H1 (cell line): ENCODE measurements at regions not wholly inside any gene's neighbourhood (a gene's known extent, or its start where the extent isn't known, plus 50 kb on each side); places are given as distances from the start of the nearest gene placed in this dataset.

Experiments used
- CTCF ChIA-PET: fragments of 300-600 bp; sonication (Branson Sonifier 250); formaldehyde crosslinking; loops from one replicate; lab custom pipeline; 2021; ENCODE audit not compliant: partially characterized antibody; lab: Charles Lee
- POLR2A ChIA-PET: fragments of 300-600 bp; sonication (Branson Sonifier 250); formaldehyde crosslinking; loops from one replicate; lab custom pipeline; 2021; ENCODE audit warnings: inconsistent platforms; ENCODE audit not compliant: partially characterized antibody; lab: Charles Lee
- DNase-seq, 2 experiments: peaks; one replicate each; pipeline versions ENCODE4 v3.0.0 to v3.0.0-alpha.2; 2010 to 2022; ENCODE audit warnings: low spot score in 2 of 2, low read depth in 1 of 2, mixed read lengths in 1 of 2
- FAIRE-seq: peaks from 2 replicates; lab custom pipeline; 2011; peaks lifted over from hg19 to GRCh38; lab: Jason Lieb, UNC
- H2AFZ ChIP-seq: 2 replicates; pipeline ENCODE4 v1.8.1; 2012; ENCODE audit warnings: low read length, inconsistent platforms
- H2AK5ac ChIP-seq: 2 replicates; pipeline ENCODE4 v1.6.1; 2013; ENCODE audit warnings: low read depth, low read length
- H2BK120ac ChIP-seq: replicated peaks from 2 replicates; pipeline ENCODE3; 2013; ENCODE audit warnings: low read depth, low read length, inconsistent platforms
- H2BK12ac ChIP-seq: 2 replicates; pipeline ENCODE4 v1.6.1; 2013; ENCODE audit warnings: low read depth, low read length
- H2BK15ac ChIP-seq: 2 replicates; pipeline ENCODE4 v1.6.1; 2013; ENCODE audit warnings: low read length
- H2BK20ac ChIP-seq: 2 replicates; pipeline ENCODE4 v1.6.1; 2013; ENCODE audit warnings: low read length
- H2BK5ac ChIP-seq: 2 replicates; pipeline ENCODE4 v1.6.1; 2013; ENCODE audit warnings: low read depth, low read length
- H3K14ac ChIP-seq: 2 replicates; pipeline ENCODE4 v1.6.1; 2013; ENCODE audit warnings: inconsistent platforms; ENCODE audit not compliant: insufficient read length
- H3K18ac ChIP-seq: 2 replicates; pipeline ENCODE4 v1.6.1; 2013; ENCODE audit warnings: low read length; ENCODE audit errors: extremely low read depth
- H3K23ac ChIP-seq: 2 replicates; pipeline ENCODE4 v1.6.1; 2013; ENCODE audit warnings: inconsistent platforms; ENCODE audit not compliant: insufficient read length
- H3K23me2 ChIP-seq: 2 replicates; pipeline ENCODE4 v1.6.1; 2013; ENCODE audit warnings: low read depth, low read length
- H3K27ac ChIP-seq: 2 replicates; pipeline ENCODE4 v1.6.1; 2011; ENCODE audit warnings: low read depth, low read length, inconsistent platforms
- H3K27me3 ChIP-seq, 4 experiments: replicated peaks in 1 of 4; 1 replicate in 1 of 4; 2 replicates in 3 of 4; pipeline versions ENCODE4 v1.6.1 to v1.8.1; 2011 to 2013; ENCODE audit warnings: low read length in 3 of 4, mild to moderate bottlenecking in 3 of 4, inconsistent platforms in 2 of 4, mixed read lengths in 2 of 4, moderate library complexity in 1 of 4; ENCODE audit not compliant: control insufficient read depth in 3 of 4, insufficient read depth in 3 of 4; ENCODE audit errors: extremely low read depth in 1 of 4
- H3K36me3 ChIP-seq, 4 experiments: 2 replicates each; pipeline versions ENCODE4 v1.6.1 to v1.8.1; 2011 to 2013; ENCODE audit warnings: mild to moderate bottlenecking in 4 of 4, low read length in 3 of 4, moderate library complexity in 2 of 4, control low read depth in 1 of 4, inconsistent platforms in 1 of 4; ENCODE audit not compliant: insufficient read depth in 4 of 4, control insufficient read depth in 2 of 4
- H3K4ac ChIP-seq: replicated peaks from 2 replicates; pipeline ENCODE3; 2013; ENCODE audit warnings: low read length, low read depth, mixed read lengths, inconsistent platforms; ENCODE audit not compliant: insufficient read length
- H3K4me1 ChIP-seq, 4 experiments: replicated peaks in 1 of 4; 1 replicate in 1 of 4; 2 replicates in 3 of 4; pipeline versions ENCODE4 v1.6.1 to v1.8.1; 2011 to 2013; ENCODE audit warnings: low read length in 3 of 4, inconsistent platforms in 2 of 4, mixed read lengths in 1 of 4; ENCODE audit not compliant: insufficient read depth in 4 of 4, control insufficient read depth in 3 of 4
- H3K4me2 ChIP-seq, 2 experiments: 2 replicates each; pipeline versions ENCODE4 v1.6.1 to v1.8.1; 2011 to 2013; ENCODE audit warnings: low read depth in 2 of 2, low read length in 2 of 2, control low read depth in 1 of 2, inconsistent platforms in 1 of 2, mild to moderate bottlenecking in 1 of 2; ENCODE audit not compliant: insufficient read depth in 1 of 2
- H3K4me3 ChIP-seq, 4 experiments: fragments of 200-600, 300-600 bp in 1 of 4; sonication (generic), shearing (Covaris generic), sonication (Bioruptor Twin) in 1 of 4; 2 replicates each; pipeline versions ENCODE4 v1.5.1 to v1.8.1; 2011 to 2016; ENCODE audit warnings: low read length in 4 of 4, low read depth in 3 of 4, control low read depth in 2 of 4, inconsistent platforms in 2 of 4, mild to moderate bottlenecking in 2 of 4, mixed read lengths in 1 of 4, moderate library complexity in 1 of 4; ENCODE audit not compliant: insufficient read depth in 2 of 4; ENCODE audit errors: extremely low read depth in 1 of 4
- H3K56ac ChIP-seq: replicated peaks from 2 replicates; pipeline ENCODE3; 2013; ENCODE audit warnings: low read depth, mild to moderate bottlenecking, mixed read lengths, low read length, inconsistent platforms; ENCODE audit not compliant: insufficient read length
- H3K79me1 ChIP-seq: 2 replicates; pipeline ENCODE4 v1.6.1; 2013; ENCODE audit warnings: low read depth, low read length, control low read depth
- H3K79me2 ChIP-seq, 2 experiments: 2 replicates each; pipeline versions ENCODE4 v1.6.1 to v1.8.1; 2012 to 2013; ENCODE audit warnings: low read length in 2 of 2, mild to moderate bottlenecking in 2 of 2, inconsistent platforms in 1 of 2; ENCODE audit not compliant: insufficient read depth in 2 of 2, control insufficient read depth in 1 of 2
- H3K9ac ChIP-seq, 4 experiments: replicated peaks in 1 of 4; 1 replicate in 1 of 4; 2 replicates in 3 of 4; pipeline versions ENCODE4 v1.6.1 to v1.8.1; 2011 to 2013; ENCODE audit warnings: low read depth in 3 of 4, low read length in 3 of 4, control low read depth in 2 of 4, mild to moderate bottlenecking in 2 of 4, moderate library complexity in 2 of 4, inconsistent platforms in 1 of 4; ENCODE audit errors: extremely low read depth in 1 of 4
- H3K9me3 ChIP-seq, 2 experiments: 2 replicates each; pipeline versions ENCODE4 v1.6.1 to v1.8.1; 2012 to 2013; ENCODE audit warnings: mild to moderate bottlenecking in 2 of 2, moderate library complexity in 2 of 2, control low read depth in 1 of 2, inconsistent platforms in 1 of 2, low read depth in 1 of 2, low read length in 1 of 2, mixed read lengths in 1 of 2; ENCODE audit not compliant: insufficient read depth in 2 of 2
- H4K20me1 ChIP-seq, 2 experiments: replicated peaks in 1 of 2; 2 replicates each; pipeline versions ENCODE3 to v1.8.1; 2011 to 2013; ENCODE audit warnings: inconsistent platforms in 2 of 2, low read length in 2 of 2, mild to moderate bottlenecking in 1 of 2; ENCODE audit not compliant: insufficient read depth in 2 of 2, control insufficient read depth in 1 of 2
- H4K5ac ChIP-seq: 2 replicates; pipeline ENCODE4 v1.6.1; 2013; ENCODE audit warnings: low read length, low read depth, mixed read lengths, inconsistent platforms; ENCODE audit not compliant: insufficient read length
- H4K8ac ChIP-seq: 2 replicates; pipeline ENCODE4 v1.8.0; 2013; ENCODE audit warnings: mild to moderate bottlenecking, moderate library complexity, low read length, inconsistent platforms; ENCODE audit not compliant: insufficient read depth; ENCODE audit errors: extremely low read depth
- H4K91ac ChIP-seq: replicated peaks from 2 replicates; pipeline ENCODE3; 2013; ENCODE audit warnings: low read length, mixed read lengths, inconsistent platforms; ENCODE audit not compliant: insufficient read length
- CHD1 ChIP-seq: IDR thresholded peaks from 2 replicates; pipeline ENCODE4 v1.6.1; 2012; ENCODE audit warnings: low read depth, low read length, improper control_type of control experiment
- CHD2 ChIP-seq: IDR thresholded peaks from 2 replicates; pipeline ENCODE4 v1.6.1; 2012; ENCODE audit warnings: low read length, improper control_type of control experiment
- EP300 ChIP-seq, 2 experiments: IDR thresholded peaks; 1 replicate in 1 of 2; 2 replicates in 1 of 2; pipeline ENCODE4 v1.6.1; 2011 to 2012; ENCODE audit warnings: low read depth in 2 of 2, low read length in 2 of 2, mild to moderate bottlenecking in 2 of 2, borderline replicate concordance in 1 of 2, inconsistent platforms in 1 of 2, moderate library complexity in 1 of 2
- HDAC2 ChIP-seq, 2 experiments: fragments of 300-600 bp in 1 of 2; sonication (generic) in 1 of 2; IDR thresholded peaks; 2 replicates each; pipeline ENCODE4 v1.6.1; 2011 to 2012; ENCODE audit warnings: low read depth in 2 of 2, low read length in 2 of 2, mild to moderate bottlenecking in 2 of 2, moderate library complexity in 2 of 2, borderline replicate concordance in 1 of 2, inconsistent platforms in 1 of 2
- NANOG ChIP-seq: IDR thresholded peaks from 2 replicates; pipeline ENCODE4 v1.6.1; 2011; ENCODE audit warnings: low read length, low read depth, mild to moderate bottlenecking, inconsistent platforms; ENCODE audit not compliant: insufficient read depth, poor library complexity, severe bottlenecking
- POLR2A ChIP-seq, 2 experiments: IDR thresholded peaks; 1 replicate in 1 of 2; 2 replicates in 1 of 2; pipeline ENCODE4 v1.6.1; 2011; ENCODE audit warnings: low read depth in 2 of 2, low read length in 2 of 2, mild to moderate bottlenecking in 2 of 2; ENCODE audit errors: control extremely low read depth in 1 of 2
- RAD21 ChIP-seq, 2 experiments: IDR thresholded peaks in 1 of 2; conservative IDR thresholded peaks in 1 of 2; 2 replicates each; pipeline ENCODE4 v1.6.1; 2011; ENCODE audit warnings: low read depth in 2 of 2, low read length in 2 of 2, improper control_type of control experiment in 1 of 2, inconsistent platforms in 1 of 2, mild to moderate bottlenecking in 1 of 2, moderate library complexity in 1 of 2
- SAP30 ChIP-seq: fragments of 300-600 bp; sonication (generic); IDR thresholded peaks from 2 replicates; pipeline ENCODE4 v1.7.1; 2012; ENCODE audit warnings: low read length, moderate library complexity, mild to moderate bottlenecking, inconsistent platforms; ENCODE audit not compliant: insufficient read depth, insufficient replicate concordance
- TAF1 ChIP-seq: IDR thresholded peaks from 2 replicates; pipeline ENCODE4 v1.6.1; 2011; ENCODE audit warnings: mild to moderate bottlenecking, low read depth, low read length
- TEAD4 ChIP-seq: IDR thresholded peaks from 2 replicates; pipeline ENCODE4 v1.6.1; 2012; ENCODE audit warnings: low read depth, low read length, inconsistent platforms, mixed read lengths
- WGBS, 2 experiments: shearing (Covaris generic) in 1 of 2; methylation state at CpG; one replicate each; pipeline versions ENCODE4 v1.1.6 to v1.1.7; 2013 to 2015; ENCODE audit warnings: low lambda C conversion rate in 2 of 2, mixed read lengths in 2 of 2, inconsistent platforms in 1 of 2, low coverage in 1 of 2, missing lambda C conversion rate in 1 of 2; ENCODE audit not compliant: insufficient replicate concordance in 2 of 2, insufficient coverage in 1 of 2, insufficient read length in 1 of 2; ENCODE audit errors: extremely low coverage in 1 of 2, missing lambda C conversion rate in 1 of 2; 5-methylcytosine and 5-hydroxymethylcytosine counted together
- TF ChIP-seq, protein P1 (sequence below), 3 experiments: IDR thresholded peaks; 1 replicate in 2 of 3; 2 replicates in 1 of 3; pipeline versions ENCODE4 v1.5.1 to v1.6.1; 2011; ENCODE audit warnings: low read length in 3 of 3, mild to moderate bottlenecking in 3 of 3, inconsistent platforms in 2 of 3, low read depth in 1 of 3, moderate library complexity in 1 of 3; ENCODE audit not compliant: insufficient read depth in 1 of 3; ENCODE audit errors: control extremely low read depth in 1 of 3

DNA sequence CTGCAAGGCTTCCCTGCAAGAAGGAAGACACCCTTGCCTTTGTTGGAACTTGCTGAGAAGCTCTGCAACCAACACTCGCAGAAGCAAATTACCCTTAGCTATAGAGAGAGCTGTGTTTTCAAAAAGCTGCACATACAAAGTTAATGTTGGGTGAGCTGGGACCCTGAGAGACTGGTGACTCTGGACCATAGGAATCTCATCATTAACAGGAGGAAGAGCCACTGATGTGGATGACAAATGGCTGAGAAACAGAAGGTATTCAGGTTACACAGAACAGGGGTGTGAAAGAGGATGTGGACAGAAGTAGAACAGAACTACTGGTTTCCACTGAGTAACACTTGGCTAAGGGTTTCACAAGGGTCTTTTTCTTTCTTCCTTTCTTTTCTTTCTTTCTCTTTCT is 493.5 kb downstream of the IRX1 start:
- no peaks in the 10 kb centered on the region for H3K27me3 ChIP-seq
- H3K18ac ChIP-seq = no peak overlapping the region
- no peak overlapping the region for H3K56ac ChIP-seq
- H3K4me1 ChIP-seq = no peaks in the 10 kb centered on the region
- no peak overlapping the region for H2BK5ac ChIP-seq
- no peak overlapping the region for H4K91ac ChIP-seq
- ChIA-PET CTCF (interaction anchor here (0.6 kb wide), 2 partner anchors 18 to 115 kb away, joined by 3 read pairs; no protein-coding TSS in a partner anchor), POLR2A (interaction anchor here (0.6 kb wide), 1 partner anchor 8 kb away, joined by 4 read pairs; no protein-coding TSS in a partner anchor)
- no peaks in the 10 kb centered on the region for H3K79me1 ChIP-seq
- no peak overlapping the region for H2AK5ac ChIP-seq
- H3K36me3 ChIP-seq = no peaks in the 10 kb centered on the region
- H3K23me2 ChIP-seq = no peaks in the 10 kb centered on the region; the same call in 1 of the 2 replicates
- no peak overlapping the region for H2BK120ac ChIP-seq
- no peak overlapping the region for H3K4ac ChIP-seq
- no peaks in the 10 kb centered on the region for H4K20me1 ChIP-seq
- no peak overlapping the region for H4K5ac ChIP-seq
- H4K8ac ChIP-seq = no peak overlapping the region
- H2BK12ac ChIP-seq = no peak overlapping the region
- H3K9me3 ChIP-seq = no peaks in the 10 kb centered on the region
- DNase-seq = no peak
- no peak overlapping the region for H2BK20ac ChIP-seq
- no peak overlapping the region for H2AFZ ChIP-seq
- no peak overlapping the region for H3K14ac ChIP-seq
- H2BK15ac ChIP-seq = no peak overlapping the region
- no peak for FAIRE-seq
- H3K4me3 ChIP-seq = no peak overlapping the region
- no peak overlapping the region for H3K9ac ChIP-seq
- H3K23ac ChIP-seq = no peak overlapping the region
- WGBS, 2 experiments = 100% methylated on average over 1 of the region's 1 CpG; no CpG with 5 or more reads in 1 of the 2 experiments
- no peaks in the 10 kb centered on the region for H3K79me2 ChIP-seq
- H3K27ac ChIP-seq = no peak overlapping the region
- no peak overlapping the region for H3K4me2 ChIP-seq
- TF ChIP-seq SAP30 (no peak), HDAC2 (IDR thresholded peaks at IDR 0.05; ENCODE audit: borderline replicate concordance in 1 of 2, low read depth in 2 of 2, low read length in 2 of 2) (no peak), TEAD4 (no peak), NANOG (no peak), TAF1 (no peak), CHD2 (no peak), RAD21 (IDR thresholded peaks at IDR 0.05 in 1 of 2, conservative IDR thresholded peaks at IDR 0.05 in 1 of 2; ENCODE audit: low read depth in 2 of 2, low read length in 2 of 2) (no peak), CHD1 (no peak), POLR2A (IDR thresholded peaks at IDR 0.05; ENCODE audit: control extremely low read depth in 1 of 2, low read depth in 2 of 2, low read length in 2 of 2) (no peak), EP300 (IDR thresholded peaks at IDR 0.05; ENCODE audit: borderline replicate concordance in 1 of 2, low read depth in 2 of 2, low read length in 2 of 2) (no peak)
- TF ChIP-seq, protein P1, sequence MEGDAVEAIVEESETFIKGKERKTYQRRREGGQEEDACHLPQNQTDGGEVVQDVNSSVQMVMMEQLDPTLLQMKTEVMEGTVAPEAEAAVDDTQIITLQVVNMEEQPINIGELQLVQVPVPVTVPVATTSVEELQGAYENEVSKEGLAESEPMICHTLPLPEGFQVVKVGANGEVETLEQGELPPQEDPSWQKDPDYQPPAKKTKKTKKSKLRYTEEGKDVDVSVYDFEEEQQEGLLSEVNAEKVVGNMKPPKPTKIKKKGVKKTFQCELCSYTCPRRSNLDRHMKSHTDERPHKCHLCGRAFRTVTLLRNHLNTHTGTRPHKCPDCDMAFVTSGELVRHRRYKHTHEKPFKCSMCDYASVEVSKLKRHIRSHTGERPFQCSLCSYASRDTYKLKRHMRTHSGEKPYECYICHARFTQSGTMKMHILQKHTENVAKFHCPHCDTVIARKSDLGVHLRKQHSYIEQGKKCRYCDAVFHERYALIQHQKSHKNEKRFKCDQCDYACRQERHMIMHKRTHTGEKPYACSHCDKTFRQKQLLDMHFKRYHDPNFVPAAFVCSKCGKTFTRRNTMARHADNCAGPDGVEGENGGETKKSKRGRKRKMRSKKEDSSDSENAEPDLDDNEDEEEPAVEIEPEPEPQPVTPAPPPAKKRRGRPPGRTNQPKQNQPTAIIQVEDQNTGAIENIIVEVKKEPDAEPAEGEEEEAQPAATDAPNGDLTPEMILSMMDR (IDR thresholded peaks at IDR 0.05; ENCODE audit: control extremely low read depth in 1 of 3, insufficient read depth in 1 of 3, low read depth in 1 of 3, low read length in 3 of 3) = no peak
